ENCODE measurements at regions not wholly inside any gene's neighbourhood (a gene's known extent, or its start where the extent isn't known, plus 50 kb on each side); places are given as distances from the start of the nearest gene placed in this dataset.

- TF ChIP-seq, protein P1, sequence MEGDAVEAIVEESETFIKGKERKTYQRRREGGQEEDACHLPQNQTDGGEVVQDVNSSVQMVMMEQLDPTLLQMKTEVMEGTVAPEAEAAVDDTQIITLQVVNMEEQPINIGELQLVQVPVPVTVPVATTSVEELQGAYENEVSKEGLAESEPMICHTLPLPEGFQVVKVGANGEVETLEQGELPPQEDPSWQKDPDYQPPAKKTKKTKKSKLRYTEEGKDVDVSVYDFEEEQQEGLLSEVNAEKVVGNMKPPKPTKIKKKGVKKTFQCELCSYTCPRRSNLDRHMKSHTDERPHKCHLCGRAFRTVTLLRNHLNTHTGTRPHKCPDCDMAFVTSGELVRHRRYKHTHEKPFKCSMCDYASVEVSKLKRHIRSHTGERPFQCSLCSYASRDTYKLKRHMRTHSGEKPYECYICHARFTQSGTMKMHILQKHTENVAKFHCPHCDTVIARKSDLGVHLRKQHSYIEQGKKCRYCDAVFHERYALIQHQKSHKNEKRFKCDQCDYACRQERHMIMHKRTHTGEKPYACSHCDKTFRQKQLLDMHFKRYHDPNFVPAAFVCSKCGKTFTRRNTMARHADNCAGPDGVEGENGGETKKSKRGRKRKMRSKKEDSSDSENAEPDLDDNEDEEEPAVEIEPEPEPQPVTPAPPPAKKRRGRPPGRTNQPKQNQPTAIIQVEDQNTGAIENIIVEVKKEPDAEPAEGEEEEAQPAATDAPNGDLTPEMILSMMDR (IDR thresholded peaks at IDR 0.05; ENCODE audit: partially characterized antibody, unreplicated experiment), result no peak
- Mint-ChIP-seq H3K4me1 (ENCODE audit: low read depth, unreplicated experiment) (no peaks in the 10 kb centered on the region), H3K27ac (ENCODE audit: unreplicated experiment) (no peak overlapping the region), H3K4me3 (ENCODE audit: unreplicated experiment) (no peak overlapping the region), H3K9me3 (ENCODE audit: unreplicated experiment) (no peaks in the 10 kb centered on the region), H3K36me3 (ENCODE audit: unreplicated experiment) (no peaks in the 10 kb centered on the region), H3K27me3 (ENCODE audit: unreplicated experiment) (peaks cover 1% of the 10 kb centered on the region)
- no peak for DNase-seq
Observed at GRCh38 chr3:159711560-159712333, 276.9 kb upstream of the IL12A start.

- Mint-ChIP-seq H3K36me3 (ENCODE audit: unreplicated experiment) (no peaks in the 10 kb centered on the region), H3K9me3 (ENCODE audit: unreplicated experiment) (no peaks in the 10 kb centered on the region), H3K27me3 (ENCODE audit: unreplicated experiment) (no peaks in the 10 kb centered on the region), H3K4me1 (ENCODE audit: low read depth, unreplicated experiment) (no peaks in the 10 kb centered on the region), H3K4me3 (ENCODE audit: unreplicated experiment) (no peak overlapping the region), H3K27ac (ENCODE audit: unreplicated experiment) (no peak overlapping the region)
- DNase-seq, result no peak
- TF ChIP-seq, protein P1 (IDR thresholded peaks at IDR 0.05; ENCODE audit: partially characterized antibody, unreplicated experiment), result no peak
Observed at GRCh38 chr3:159721324-159721723, 267.3 kb upstream of the IL12A start.

DNA sequence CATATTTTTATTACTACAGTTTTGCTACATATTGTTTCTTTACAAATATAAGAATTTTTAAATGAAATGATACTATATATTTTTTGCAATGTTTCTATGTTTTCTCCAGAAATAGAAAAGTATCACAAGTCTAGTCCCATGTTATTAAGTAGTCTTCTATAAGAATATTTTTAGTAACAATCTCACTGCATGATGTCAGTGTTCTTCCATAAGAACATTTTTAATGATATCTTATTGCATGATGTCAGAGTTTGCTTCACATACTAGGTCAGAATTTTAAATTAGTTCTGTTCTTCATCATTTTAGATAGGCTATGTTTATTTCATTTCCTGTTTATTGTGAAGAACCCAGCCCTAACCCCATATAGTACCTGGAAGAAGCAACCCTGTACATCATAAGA, 265.3 kb upstream of the IL12A start:
- Mint-ChIP-seq H3K4me3 (ENCODE audit: unreplicated experiment) (no peak overlapping the region), H3K27me3 (ENCODE audit: unreplicated experiment) (no peaks in the 10 kb centered on the region), H3K36me3 (ENCODE audit: unreplicated experiment) (no peaks in the 10 kb centered on the region), H3K27ac (ENCODE audit: unreplicated experiment) (no peak overlapping the region), H3K4me1 (ENCODE audit: low read depth, unreplicated experiment) (no peaks in the 10 kb centered on the region), H3K9me3 (ENCODE audit: unreplicated experiment) (no peaks in the 10 kb centered on the region)
- DNase-seq, result no peak
- TF ChIP-seq, protein P1 (IDR thresholded peaks at IDR 0.05; ENCODE audit: partially characterized antibody, unreplicated experiment), result no peak

DNA sequence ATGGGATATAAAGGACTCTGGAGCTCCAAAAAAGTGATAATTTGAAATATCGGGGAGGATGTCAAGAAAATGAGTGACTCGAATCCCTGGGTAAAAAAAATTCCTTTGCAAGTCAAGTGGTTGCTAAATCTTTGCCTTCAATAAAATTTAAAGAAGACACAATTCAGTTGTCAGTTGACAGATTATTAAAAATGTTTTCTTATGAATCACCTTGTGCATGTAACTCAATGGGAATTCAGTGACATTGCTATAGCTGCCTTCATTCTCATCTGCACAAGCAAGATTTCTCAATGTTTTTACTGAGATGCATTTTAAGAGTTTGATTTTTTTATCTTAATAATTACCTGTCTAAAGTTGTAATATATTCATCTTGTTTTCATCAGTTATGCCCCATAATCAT, 264.0 kb upstream of the IL12A start:
- Mint-ChIP-seq H3K4me1 (ENCODE audit: low read depth, unreplicated experiment) (no peaks in the 10 kb centered on the region), H3K27me3 (ENCODE audit: unreplicated experiment) (no peaks in the 10 kb centered on the region), H3K9me3 (ENCODE audit: unreplicated experiment) (no peaks in the 10 kb centered on the region), H3K36me3 (ENCODE audit: unreplicated experiment) (no peaks in the 10 kb centered on the region), H3K4me3 (ENCODE audit: unreplicated experiment) (no peak overlapping the region), H3K27ac (ENCODE audit: unreplicated experiment) (no peak overlapping the region)
- TF ChIP-seq, protein P1 (IDR thresholded peaks at IDR 0.05; ENCODE audit: partially characterized antibody, unreplicated experiment), result no peak
- no peak for DNase-seq

GRCh38 chr3:159726231-159726964, 262.2 kb upstream of the IL12A start:
- no peak for DNase-seq
- H3K4me3 Mint-ChIP-seq (ENCODE audit: unreplicated experiment), result no peak overlapping the region
- H3K9me3 Mint-ChIP-seq (ENCODE audit: unreplicated experiment), result no peaks in the 10 kb centered on the region
- H3K27ac Mint-ChIP-seq (ENCODE audit: unreplicated experiment), result no peak overlapping the region
- TF ChIP-seq, protein P1 (IDR thresholded peaks at IDR 0.05; ENCODE audit: partially characterized antibody, unreplicated experiment), result no peak
- H3K4me1 Mint-ChIP-seq (ENCODE audit: low read depth, unreplicated experiment), result no peaks in the 10 kb centered on the region
- H3K36me3 Mint-ChIP-seq (ENCODE audit: unreplicated experiment), result no peaks in the 10 kb centered on the region
- H3K27me3 Mint-ChIP-seq (ENCODE audit: unreplicated experiment), result no peaks in the 10 kb centered on the region
